Fibroblast of lung (primary cell): ENCODE measurements at regions not wholly inside any gene's neighbourhood (a gene's known extent, or its start where the extent isn't known, plus 50 kb on each side); places are given as distances from the start of the nearest gene placed in this dataset.

Experiments used
- DNase-seq, 2 donors: peaks; one replicate each; pipeline versions ENCODE4 v3.0.0 to v3.0.0-alpha.2; 2010; ENCODE audit warnings: low read depth in 2 of 2
- H2AFZ ChIP-seq: 2 replicates; pipeline ENCODE4 v1.5.1; 2012; ENCODE audit warnings: low read length, control low read depth, inconsistent platforms
- H3K27ac ChIP-seq: 2 replicates; pipeline ENCODE4 v1.5.1; 2011; ENCODE audit warnings: low read length, control low read depth; ENCODE audit not compliant: insufficient read depth
- H3K27me3 ChIP-seq: 2 replicates; pipeline ENCODE4 v1.5.1; 2011; ENCODE audit warnings: mild to moderate bottlenecking, low read length; ENCODE audit not compliant: control insufficient read depth, insufficient read depth
- H3K36me3 ChIP-seq: 2 replicates; pipeline ENCODE4 v1.5.1; 2011; ENCODE audit warnings: low read length; ENCODE audit not compliant: control insufficient read depth, insufficient read depth
- H3K4me1 ChIP-seq: 2 replicates; pipeline ENCODE4 v1.5.1; 2011; ENCODE audit warnings: low read length; ENCODE audit not compliant: control insufficient read depth, insufficient read depth; ENCODE audit errors: extremely low read depth
- H3K4me2 ChIP-seq: 2 replicates; pipeline ENCODE4 v1.5.1; 2011; ENCODE audit warnings: low read length, control low read depth; ENCODE audit not compliant: insufficient read depth; ENCODE audit errors: extremely low read depth
- H3K4me3 ChIP-seq, 4 experiments: fragments of 200-600 bp in 1 of 4; sonication (generic) in 1 of 4; replicated peaks in 1 of 4; 2 replicates each; pipeline ENCODE4 v1.5.1; 2011 to 2016; ENCODE audit warnings: low read length in 4 of 4, low read depth in 3 of 4, mild to moderate bottlenecking in 3 of 4, control low read depth in 2 of 4, inconsistent platforms in 1 of 4, mixed read lengths in 1 of 4; ENCODE audit not compliant: insufficient read depth in 1 of 4; ENCODE audit errors: control extremely low read depth in 1 of 4
- H3K79me2 ChIP-seq: 2 replicates; pipeline ENCODE4 v1.5.1; 2012; ENCODE audit warnings: mild to moderate bottlenecking, low read length, inconsistent platforms; ENCODE audit not compliant: control insufficient read depth, insufficient read depth
- H3K9ac ChIP-seq: 2 replicates; pipeline ENCODE4 v1.5.1; 2011; ENCODE audit warnings: mild to moderate bottlenecking, low read length, control low read depth; ENCODE audit not compliant: insufficient read depth
- H3K9me3 ChIP-seq: 2 replicates; pipeline ENCODE4 v1.5.1; 2012; ENCODE audit warnings: low read depth, low read length; ENCODE audit not compliant: control insufficient read depth, insufficient read depth
- H4K20me1 ChIP-seq: 2 replicates; pipeline ENCODE4 v1.5.1; 2011; ENCODE audit warnings: low read length; ENCODE audit not compliant: control insufficient read depth, insufficient read depth; ENCODE audit errors: extremely low read depth
- CTCF ChIP-seq, 2 donors: IDR thresholded peaks in 1 of 2; conservative IDR thresholded peaks in 1 of 2; 1 replicate in 1 of 2; 2 replicates in 1 of 2; pipeline ENCODE4 v1.5.1; 2011 to 2012; ENCODE audit warnings: low read length in 2 of 2, control low read depth in 1 of 2, inconsistent platforms in 1 of 2, low read depth in 1 of 2, mild to moderate bottlenecking in 1 of 2
- EZH2 ChIP-seq: IDR thresholded peaks from 2 replicates; pipeline ENCODE4 v1.5.1; 2012; ENCODE audit warnings: low read length, control low read depth, mild to moderate bottlenecking; ENCODE audit errors: missing control alignments

- H3K9ac ChIP-seq = no peak overlapping the region
- no peaks in the 10 kb centered on the region for H3K27me3 ChIP-seq
- no peak overlapping the region for H2AFZ ChIP-seq
- no peaks in the 10 kb centered on the region for H3K36me3 ChIP-seq
- peaks cover 4% of the 10 kb centered on the region for H3K4me1 ChIP-seq
- no peak overlapping the region for H3K4me2 ChIP-seq
- no peaks in the 10 kb centered on the region for H4K20me1 ChIP-seq
- no peak overlapping the region for H3K27ac ChIP-seq
- DNase-seq = no peak
- H3K9me3 ChIP-seq = no peaks in the 10 kb centered on the region
- TF ChIP-seq CTCF (conservative IDR thresholded peaks at IDR 0.05 in 1 of 2, IDR thresholded peaks at IDR 0.05 in 1 of 2; ENCODE audit: low read depth in 1 of 2, low read length in 2 of 2) (no peak), EZH2 (no peak)
- H3K4me3 ChIP-seq = no peak overlapping the region
- H3K79me2 ChIP-seq = no peaks in the 10 kb centered on the region
Observed at GRCh38 chr9:105048331-105048730, 120.4 kb upstream of the ABCA1 start.

GRCh38 chr9:105050296-105050695 lies 122.3 kb upstream of the ABCA1 start:
- no peaks in the 10 kb centered on the region for H3K36me3 ChIP-seq
- no peaks in the 10 kb centered on the region for H3K9me3 ChIP-seq
- no peak overlapping the region for H3K27ac ChIP-seq
- peaks cover 12% of the 10 kb centered on the region for H3K4me1 ChIP-seq
- peak in 1 of 2 donors; percentile 58 for DNase-seq
- H4K20me1 ChIP-seq = no peaks in the 10 kb centered on the region
- no peak overlapping the region for H2AFZ ChIP-seq
- no peak overlapping the region for H3K9ac ChIP-seq
- no peaks in the 10 kb centered on the region for H3K79me2 ChIP-seq
- H3K4me2 ChIP-seq = no peak overlapping the region
- no peaks in the 10 kb centered on the region for H3K27me3 ChIP-seq
- no peak for TF ChIP-seq EZH2
- TF ChIP-seq CTCF (conservative IDR thresholded peaks at IDR 0.05 in 1 of 2, IDR thresholded peaks at IDR 0.05 in 1 of 2; ENCODE audit: low read depth in 1 of 2, low read length in 2 of 2) = no peak
- H3K4me3 ChIP-seq = no peak overlapping the region

GRCh38 chr9:105051897-105052296 lies 123.9 kb upstream of the ABCA1 start:
- H2AFZ ChIP-seq = no peak overlapping the region
- no peak overlapping the region for H3K27ac ChIP-seq
- DNase-seq = no peak
- TF ChIP-seq EZH2 (no peak), CTCF (conservative IDR thresholded peaks at IDR 0.05 in 1 of 2, IDR thresholded peaks at IDR 0.05 in 1 of 2; ENCODE audit: low read depth in 1 of 2, low read length in 2 of 2) (no peak)
- peaks cover 12% of the 10 kb centered on the region for H3K4me1 ChIP-seq
- H4K20me1 ChIP-seq = no peaks in the 10 kb centered on the region
- H3K36me3 ChIP-seq = no peaks in the 10 kb centered on the region
- H3K9me3 ChIP-seq = no peaks in the 10 kb centered on the region
- no peaks in the 10 kb centered on the region for H3K79me2 ChIP-seq
- no peak overlapping the region for H3K9ac ChIP-seq
- H3K27me3 ChIP-seq = no peaks in the 10 kb centered on the region
- no peak overlapping the region for H3K4me2 ChIP-seq
- H3K4me3 ChIP-seq = no peak overlapping the region
